Thoracic aorta (tissue), 2 donors: ENCODE measurements at regions not wholly inside any gene's neighbourhood (a gene's known extent, or its start where the extent isn't known, plus 50 kb on each side); places are given as distances from the start of the nearest gene placed in this dataset.

ENCODE experiments used
- ATAC-seq: fragments of 150-250 bp; one replicate; pipeline ENCODE4 v1.8.0; 2017; ENCODE audit warnings: low read depth; ENCODE audit not compliant: insufficient number of reproducible peaks, low FRiP score
- DNase-seq: peaks from one replicate; pipeline ENCODE4 v3.0.0-alpha.2; 2020; ENCODE audit warnings: low spot score
- H3K27ac ChIP-seq, 2 donors: fragments of 200-600 bp; sonication (generic); 1 replicate in 1 of 2; 2 replicates in 1 of 2; pipeline ENCODE4 v1.5.1; 2016; ENCODE audit warnings: mild to moderate bottlenecking in 2 of 2, moderate library complexity in 2 of 2
- H3K27me3 ChIP-seq: fragments of 200-600 bp; sonication (generic); replicated peaks from 2 replicates; pipeline ENCODE4 v1.6.0; 2016; ENCODE audit warnings: mild to moderate bottlenecking; ENCODE audit not compliant: insufficient read depth
- H3K36me3 ChIP-seq: fragments of 200-600 bp; sonication (generic); one replicate; pipeline ENCODE4 v1.5.1; 2016
- H3K4me1 ChIP-seq, 2 donors: fragments of 200-600 bp; sonication (generic); 1 replicate in 1 of 2; 2 replicates in 1 of 2; pipeline versions ENCODE4 v1.5.1 to v1.6.0; 2016; ENCODE audit warnings: low read depth in 2 of 2, mild to moderate bottlenecking in 1 of 2; ENCODE audit not compliant: control insufficient read depth in 1 of 2
- H3K4me3 ChIP-seq: fragments of 200-600 bp; sonication (generic); 2 replicates; pipeline ENCODE4 v1.5.1; 2016; ENCODE audit warnings: mild to moderate bottlenecking
- H3K9me3 ChIP-seq: fragments of 200-600 bp; sonication (generic); 2 replicates; pipeline ENCODE4 v1.5.1; 2016
- TF ChIP-seq, protein P1 (sequence below): fragments of 200-600 bp; sonication (generic); IDR thresholded peaks from one replicate; pipeline ENCODE4 v1.5.1; 2019; ENCODE audit warnings: antibody characterized with exemption

DNA sequence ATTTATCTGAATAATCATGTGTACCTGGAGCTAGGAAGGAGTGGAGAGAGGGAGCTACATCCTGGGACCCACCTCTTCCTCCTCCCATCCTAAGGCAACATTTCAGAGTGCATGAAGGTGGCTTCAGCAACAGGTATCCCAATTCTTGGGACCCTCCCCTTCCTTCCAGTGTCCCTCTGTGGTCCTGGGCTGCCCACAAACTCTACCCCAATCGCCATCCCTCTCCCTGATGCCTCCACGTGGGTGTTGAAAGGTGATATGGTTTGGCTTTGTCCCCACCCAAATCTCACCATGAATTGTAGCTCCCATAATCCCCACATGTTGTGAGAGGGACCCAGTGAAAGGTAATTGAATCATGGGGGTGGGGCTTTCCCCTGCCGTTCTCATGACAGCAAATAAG lies 121.4 kb downstream of the MED10 start:
- no peaks in the 10 kb centered on the region for H3K27me3 ChIP-seq
- TF ChIP-seq, protein P1, sequence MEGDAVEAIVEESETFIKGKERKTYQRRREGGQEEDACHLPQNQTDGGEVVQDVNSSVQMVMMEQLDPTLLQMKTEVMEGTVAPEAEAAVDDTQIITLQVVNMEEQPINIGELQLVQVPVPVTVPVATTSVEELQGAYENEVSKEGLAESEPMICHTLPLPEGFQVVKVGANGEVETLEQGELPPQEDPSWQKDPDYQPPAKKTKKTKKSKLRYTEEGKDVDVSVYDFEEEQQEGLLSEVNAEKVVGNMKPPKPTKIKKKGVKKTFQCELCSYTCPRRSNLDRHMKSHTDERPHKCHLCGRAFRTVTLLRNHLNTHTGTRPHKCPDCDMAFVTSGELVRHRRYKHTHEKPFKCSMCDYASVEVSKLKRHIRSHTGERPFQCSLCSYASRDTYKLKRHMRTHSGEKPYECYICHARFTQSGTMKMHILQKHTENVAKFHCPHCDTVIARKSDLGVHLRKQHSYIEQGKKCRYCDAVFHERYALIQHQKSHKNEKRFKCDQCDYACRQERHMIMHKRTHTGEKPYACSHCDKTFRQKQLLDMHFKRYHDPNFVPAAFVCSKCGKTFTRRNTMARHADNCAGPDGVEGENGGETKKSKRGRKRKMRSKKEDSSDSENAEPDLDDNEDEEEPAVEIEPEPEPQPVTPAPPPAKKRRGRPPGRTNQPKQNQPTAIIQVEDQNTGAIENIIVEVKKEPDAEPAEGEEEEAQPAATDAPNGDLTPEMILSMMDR, result no peak
- no peak overlapping the region for H3K4me3 ChIP-seq
- H3K4me1 ChIP-seq, result peaks cover 9 to 15% of the 10 kb centered on the region in 2 donors
- no peak for DNase-seq
- H3K27ac ChIP-seq, result no peak overlapping the region
- H3K9me3 ChIP-seq, result no peaks in the 10 kb centered on the region
- no peaks in the 10 kb centered on the region for H3K36me3 ChIP-seq
- ATAC-seq, result no peak

DNA sequence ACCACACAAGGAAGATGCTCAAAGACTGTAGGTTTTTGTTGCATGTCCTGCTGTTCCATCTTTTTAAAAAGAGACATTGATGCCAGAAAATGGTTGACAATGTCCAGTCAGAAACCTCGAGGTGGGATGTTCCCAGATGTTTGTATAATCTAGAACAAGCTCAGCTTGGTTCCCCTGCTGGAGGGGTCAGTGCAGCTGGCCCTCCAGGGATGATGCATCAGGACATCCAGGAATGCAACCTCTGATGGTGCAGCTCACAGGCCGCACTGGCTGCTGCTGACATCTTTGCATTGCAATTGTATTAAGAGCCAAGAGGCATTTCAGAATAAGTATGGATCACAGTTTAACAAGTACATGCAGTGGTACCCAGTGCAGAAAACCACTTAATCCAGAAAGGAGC lies 122.4 kb downstream of the MED10 start:
- Histone ChIP-seq H3K4me3 (no peak overlapping the region), H3K27ac (no peak overlapping the region), H3K27me3 (no peaks in the 10 kb centered on the region), H3K9me3 (no peaks in the 10 kb centered on the region), H3K4me1 (peaks cover 3 to 6% of the 10 kb centered on the region in 2 donors), H3K36me3 (no peaks in the 10 kb centered on the region)
- DNase-seq, result no peak
- TF ChIP-seq, protein P1, result no peak
- ATAC-seq, result no peak

DNA sequence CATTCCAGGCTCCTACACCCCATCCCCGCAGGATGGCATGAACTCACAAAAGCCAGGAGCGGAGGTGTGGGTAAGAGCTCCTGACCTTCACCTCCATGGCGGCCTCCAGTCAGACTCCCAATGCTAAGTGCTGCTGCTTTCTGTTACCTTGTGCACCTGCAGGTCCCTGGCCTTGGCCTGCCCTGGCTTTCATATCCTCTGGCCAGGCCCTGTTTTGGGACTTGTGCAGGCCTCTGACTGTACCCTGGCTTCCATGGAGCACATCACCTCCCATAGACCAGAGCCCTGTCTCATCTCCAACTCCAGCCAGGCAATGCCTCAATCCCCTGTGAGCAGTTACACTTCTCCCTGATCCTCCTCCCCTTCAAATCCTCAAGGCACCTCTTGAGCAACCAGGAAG lies 124.5 kb downstream of the MED10 start:
- Histone ChIP-seq H3K9me3 (no peaks in the 10 kb centered on the region), H3K27ac (no peak overlapping the region), H3K4me1 (no peaks in the 10 kb centered on the region), H3K4me3 (no peak overlapping the region), H3K27me3 (no peaks in the 10 kb centered on the region), H3K36me3 (no peaks in the 10 kb centered on the region)
- DNase-seq, result no peak
- TF ChIP-seq, protein P1, result no peak
- no peak for ATAC-seq

DNA sequence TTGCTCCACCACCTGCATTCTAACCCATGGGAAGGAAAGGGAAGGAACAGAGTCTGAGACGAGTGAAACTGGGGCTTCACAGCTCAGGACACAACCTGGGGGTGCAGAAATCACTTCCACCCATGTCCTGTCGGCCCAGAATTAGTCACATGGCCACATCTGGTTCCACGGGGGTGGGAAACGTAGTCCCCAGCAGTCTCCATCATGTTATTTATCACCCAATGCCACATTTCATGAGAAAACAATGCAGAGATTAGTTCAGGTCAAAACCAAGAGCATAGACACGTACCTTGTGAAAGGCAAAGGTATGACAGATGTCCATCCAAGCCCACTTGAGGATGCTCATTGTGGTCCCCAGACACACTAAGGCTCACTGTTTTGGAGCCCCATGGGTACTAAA lies 125.1 kb downstream of the MED10 start:
- H3K27me3 ChIP-seq, result no peaks in the 10 kb centered on the region
- H3K4me3 ChIP-seq, result no peak overlapping the region
- H3K4me1 ChIP-seq, result no peaks in the 10 kb centered on the region
- no peak overlapping the region for H3K27ac ChIP-seq
- DNase-seq (no peak), ATAC-seq (no peak)
- no peaks in the 10 kb centered on the region for H3K36me3 ChIP-seq
- TF ChIP-seq, protein P1, result no peak
- H3K9me3 ChIP-seq, result no peaks in the 10 kb centered on the region

DNA sequence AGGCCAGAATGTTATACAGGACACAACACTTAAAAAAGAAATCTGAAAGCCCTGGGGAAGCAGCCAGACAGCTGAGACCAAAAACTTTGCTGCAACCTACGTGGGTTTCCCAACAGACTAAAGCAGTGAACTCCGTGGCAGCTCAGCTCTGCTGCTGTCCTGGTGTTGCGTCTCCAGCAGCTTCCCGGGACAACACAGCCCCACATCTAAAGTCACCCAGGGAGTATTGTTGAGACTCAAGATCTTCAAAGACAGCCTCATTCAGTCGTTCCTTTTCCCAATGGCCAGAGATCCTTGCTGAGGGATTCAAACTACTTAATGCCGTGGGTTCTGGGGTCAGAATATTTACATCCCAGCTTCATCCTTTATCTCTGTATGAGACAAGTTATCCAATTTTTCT lies 125.8 kb downstream of the MED10 start:
- H3K36me3 ChIP-seq, result no peaks in the 10 kb centered on the region
- H3K27me3 ChIP-seq, result no peaks in the 10 kb centered on the region
- H3K4me3 ChIP-seq, result no peak overlapping the region
- no peaks in the 10 kb centered on the region for H3K9me3 ChIP-seq
- H3K27ac ChIP-seq, result no peak overlapping the region
- TF ChIP-seq, protein P1, result no peak
- ATAC-seq, result no peak
- no peak for DNase-seq
- H3K4me1 ChIP-seq, result no peaks in the 10 kb centered on the region
